ENCODE measurements at regions not wholly inside any gene's neighbourhood (a gene's known extent, or its start where the extent isn't known, plus 50 kb on each side); places are given as distances from the start of the nearest gene placed in this dataset.

GRCh38 chr13:109989155-109989554 lies 202.8 kb upstream of the IRS2 start:
- no peak for TF ChIP-seq CTCF (IDR thresholded peaks at IDR 0.05 in 8 of 11, conservative IDR thresholded peaks at IDR 0.05 in 3 of 11)
- no peak for TF ChIP-seq POLR2AphosphoS5 (IDR thresholded peaks at IDR 0.05)
